Spleen (tissue), 7 donors: ENCODE measurements at regions not wholly inside any gene's neighbourhood (a gene's known extent, or its start where the extent isn't known, plus 50 kb on each side); places are given as distances from the start of the nearest gene placed in this dataset.

Experiments
- POLR2A ChIP-seq, 3 donors: fragments of 450-650 bp; IDR thresholded peaks; one replicate each; pipeline ENCODE4 v1.5.1; 2017; ENCODE audit warnings: antibody characterized with exemption in 3 of 3, mild to moderate bottlenecking in 1 of 3
- TF ChIP-seq, protein P1 (sequence below), 11 experiments: fragments of 200-600 bp in 7 of 11; fragments of 450-650 bp in 4 of 11; sonication (generic) in 4 of 11; IDR thresholded peaks in 8 of 11; conservative IDR thresholded peaks in 3 of 11; 1 replicate in 7 of 11; 2 replicates in 4 of 11; pipeline versions ENCODE4 v1.4.0 to v1.8.0; 2016 to 2021; ENCODE audit warnings: antibody characterized with exemption in 11 of 11, inconsistent platforms in 4 of 11, mild to moderate bottlenecking in 1 of 11
- donor health status: DM: no; HTN: no; CAD: no; lungs with moderate emphysema.
- donor health status: DM: no; HTN: no; CAD: no.
- donor health status: DM: no; HTN: no; CAD: no.

DNA sequence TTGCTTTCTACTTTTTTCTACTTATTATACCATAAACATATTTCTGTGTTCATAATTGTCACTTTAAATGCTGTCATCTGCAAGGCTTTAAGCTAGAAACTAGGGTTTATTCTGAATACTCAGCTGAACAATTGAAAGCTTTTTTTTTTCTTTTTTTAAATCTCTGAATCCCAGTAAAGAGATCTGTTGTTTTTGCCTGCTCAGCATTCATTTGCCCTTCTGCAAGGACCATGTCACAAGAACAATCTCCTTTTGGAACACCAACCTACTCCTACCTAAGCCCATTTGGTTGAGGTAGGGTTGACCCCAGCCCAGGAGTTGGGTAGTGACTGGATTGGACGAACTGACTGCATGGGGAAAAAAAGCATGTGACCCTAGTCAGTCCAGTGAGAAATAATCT lies 92.6 kb downstream of the MZT1 start:
- TF ChIP-seq, protein P1, sequence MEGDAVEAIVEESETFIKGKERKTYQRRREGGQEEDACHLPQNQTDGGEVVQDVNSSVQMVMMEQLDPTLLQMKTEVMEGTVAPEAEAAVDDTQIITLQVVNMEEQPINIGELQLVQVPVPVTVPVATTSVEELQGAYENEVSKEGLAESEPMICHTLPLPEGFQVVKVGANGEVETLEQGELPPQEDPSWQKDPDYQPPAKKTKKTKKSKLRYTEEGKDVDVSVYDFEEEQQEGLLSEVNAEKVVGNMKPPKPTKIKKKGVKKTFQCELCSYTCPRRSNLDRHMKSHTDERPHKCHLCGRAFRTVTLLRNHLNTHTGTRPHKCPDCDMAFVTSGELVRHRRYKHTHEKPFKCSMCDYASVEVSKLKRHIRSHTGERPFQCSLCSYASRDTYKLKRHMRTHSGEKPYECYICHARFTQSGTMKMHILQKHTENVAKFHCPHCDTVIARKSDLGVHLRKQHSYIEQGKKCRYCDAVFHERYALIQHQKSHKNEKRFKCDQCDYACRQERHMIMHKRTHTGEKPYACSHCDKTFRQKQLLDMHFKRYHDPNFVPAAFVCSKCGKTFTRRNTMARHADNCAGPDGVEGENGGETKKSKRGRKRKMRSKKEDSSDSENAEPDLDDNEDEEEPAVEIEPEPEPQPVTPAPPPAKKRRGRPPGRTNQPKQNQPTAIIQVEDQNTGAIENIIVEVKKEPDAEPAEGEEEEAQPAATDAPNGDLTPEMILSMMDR (IDR thresholded peaks at IDR 0.05 in 8 of 11, conservative IDR thresholded peaks at IDR 0.05 in 3 of 11): no peak
- no peak for TF ChIP-seq POLR2A (IDR thresholded peaks at IDR 0.05)
